22Rv1 (cell line): ENCODE measurements at regions not wholly inside any gene's neighbourhood (a gene's known extent, or its start where the extent isn't known, plus 50 kb on each side); places are given as distances from the start of the nearest gene placed in this dataset.
"Not testable (repeated sequence)": the region's sequence is repeated elsewhere in the genome, so short reads cannot be mapped to it uniquely, and the experiment has no call there.

Source experiments
- CTCF ChIP-seq: fragments of 450-650 bp; IDR thresholded peaks from 2 replicates; pipeline ENCODE4 v1.5.1; 2017; ENCODE audit warnings: mild to moderate bottlenecking
- ZFX ChIP-seq: fragments of 450-650 bp; IDR thresholded peaks from 2 replicates; pipeline ENCODE4 v1.6.1; 2017; ENCODE audit warnings: antibody characterized with exemption, borderline replicate concordance

DNA sequence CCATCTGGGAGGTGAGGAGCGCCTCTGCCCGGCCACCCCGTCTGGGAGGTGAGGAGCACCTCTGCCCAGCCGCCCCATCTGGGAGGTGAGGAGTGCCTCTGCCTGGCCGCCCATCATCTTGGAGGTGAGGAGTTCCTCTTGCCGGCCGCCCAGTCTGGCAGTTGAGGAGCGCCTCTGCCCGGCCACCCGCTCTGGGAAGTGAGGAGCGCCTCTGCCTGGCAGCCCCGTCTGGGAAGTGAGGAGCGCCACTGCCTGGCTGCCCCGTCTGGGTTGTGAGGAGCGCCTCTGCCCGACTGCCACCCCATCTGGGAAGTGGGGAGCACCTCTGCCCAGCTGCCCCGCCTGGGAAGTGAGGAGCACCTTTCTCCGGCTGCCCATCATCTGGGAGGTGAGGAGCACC lies 230.0 kb upstream of the POTED start:
- not testable (repeated sequence) for TF ChIP-seq CTCF, ZFX
